Fibroblast of skin of left quadriceps (primary cell): ENCODE measurements at regions not wholly inside any gene's neighbourhood (a gene's known extent, or its start where the extent isn't known, plus 50 kb on each side); places are given as distances from the start of the nearest gene placed in this dataset.

Experiments used
- DNase-seq, 2 experiments: peaks; one replicate each; pipeline ENCODE4 v3.0.0-alpha.2; 2013; ENCODE audit warnings: low read depth in 2 of 2

- no peak for DNase-seq
Observed at GRCh38 chr9:126152622-126153362, 173.8 kb upstream of the MVB12B start.

- DNase-seq: no peak
Observed at GRCh38 chr9:126153382-126153781, 173.2 kb upstream of the MVB12B start.

DNA sequence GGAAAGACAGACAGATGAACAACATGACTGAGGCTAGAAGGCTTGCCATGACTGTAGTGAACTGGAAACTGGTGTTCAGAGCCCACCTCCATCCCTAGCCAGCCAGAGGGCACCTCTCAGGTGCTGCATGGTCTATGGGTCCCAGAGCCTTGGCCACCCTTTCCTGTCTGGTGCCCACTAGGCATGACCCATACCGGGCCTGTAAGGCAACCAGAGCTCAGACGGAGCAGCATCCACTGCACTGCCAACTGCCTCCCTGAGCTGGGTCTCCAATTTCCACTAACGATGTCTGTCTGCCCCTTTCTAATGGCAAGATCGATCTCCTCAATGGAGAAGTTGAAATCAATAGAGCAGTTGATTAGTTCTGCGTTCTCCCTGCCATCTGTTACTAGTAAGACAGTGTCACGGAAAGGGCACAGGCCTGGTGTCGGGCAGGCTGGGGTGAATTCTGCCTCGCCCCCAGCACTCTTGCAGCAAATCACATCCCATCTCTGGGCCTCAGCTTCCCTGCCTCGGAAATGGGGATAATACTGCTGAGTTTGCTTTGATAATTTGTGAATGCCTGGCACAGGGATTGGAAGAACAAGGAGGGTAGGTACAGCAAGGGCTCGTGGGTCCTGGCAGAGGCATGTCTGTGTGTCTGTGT lies 172.3 kb upstream of the MVB12B start:
- no peak for DNase-seq

DNA sequence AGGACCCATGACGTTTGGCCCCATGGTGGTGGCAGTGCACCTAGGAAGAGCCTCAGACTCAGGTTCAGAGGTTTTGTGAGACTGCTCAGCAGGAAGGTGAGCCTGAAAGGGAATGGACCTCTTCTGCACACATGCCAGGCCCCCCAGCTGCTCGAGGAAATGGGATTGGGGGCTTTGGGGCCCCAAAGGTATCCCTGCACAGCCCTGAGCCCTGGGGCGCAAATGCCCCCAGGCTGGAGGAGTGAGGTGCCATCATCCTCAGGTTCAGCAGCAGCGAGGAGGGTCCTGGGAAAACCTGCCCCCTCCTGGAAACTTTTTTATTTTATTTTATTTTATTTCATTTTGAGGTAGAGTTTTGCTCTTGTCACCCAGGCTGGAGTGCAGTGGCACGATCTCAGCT lies 171.8 kb upstream of the MVB12B start:
- DNase-seq: no peak

GRCh38 chr9:126155756-126156664 lies 170.6 kb upstream of the MVB12B start:
- no peak for DNase-seq

DNA sequence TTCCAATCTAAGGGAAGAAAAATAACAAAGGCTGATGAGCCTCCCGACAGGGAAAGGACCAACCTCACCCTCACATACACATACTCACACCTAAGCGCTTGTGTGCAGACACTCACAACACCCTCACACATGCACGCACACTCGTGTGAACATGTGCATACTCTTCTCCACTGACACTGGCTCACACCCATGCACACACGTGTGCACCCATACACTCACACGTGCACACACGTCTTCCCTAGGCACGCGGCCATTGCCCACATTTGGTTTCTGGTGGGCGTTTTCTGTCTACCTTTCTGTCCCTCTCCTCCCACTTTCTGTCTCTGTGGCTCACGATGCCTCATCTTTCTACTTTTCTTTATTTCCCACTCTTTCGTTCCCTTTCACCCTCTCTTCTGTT lies 169.7 kb upstream of the MVB12B start:
- DNase-seq: no peak

DNA sequence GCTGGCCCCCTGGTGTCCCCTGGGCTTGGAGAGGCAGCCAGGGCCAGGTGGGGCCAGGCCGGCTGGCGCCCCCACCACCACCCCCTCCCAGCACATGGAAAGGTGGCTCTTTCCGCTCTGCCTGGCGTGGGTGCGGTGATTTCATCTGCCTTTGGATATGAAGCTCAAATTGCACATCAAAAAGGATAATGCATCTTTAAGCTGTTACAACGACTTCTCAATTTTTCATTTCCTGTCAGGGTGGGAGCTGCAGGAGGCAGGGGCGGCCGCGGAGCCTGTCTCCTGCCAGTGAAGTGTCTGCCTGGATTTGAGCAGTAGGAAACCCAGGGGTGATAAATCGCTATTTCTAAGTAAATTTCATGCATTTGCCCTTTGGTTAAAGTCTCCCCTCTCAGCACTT lies 169.2 kb upstream of the MVB12B start:
- DNase-seq: no peak

DNA sequence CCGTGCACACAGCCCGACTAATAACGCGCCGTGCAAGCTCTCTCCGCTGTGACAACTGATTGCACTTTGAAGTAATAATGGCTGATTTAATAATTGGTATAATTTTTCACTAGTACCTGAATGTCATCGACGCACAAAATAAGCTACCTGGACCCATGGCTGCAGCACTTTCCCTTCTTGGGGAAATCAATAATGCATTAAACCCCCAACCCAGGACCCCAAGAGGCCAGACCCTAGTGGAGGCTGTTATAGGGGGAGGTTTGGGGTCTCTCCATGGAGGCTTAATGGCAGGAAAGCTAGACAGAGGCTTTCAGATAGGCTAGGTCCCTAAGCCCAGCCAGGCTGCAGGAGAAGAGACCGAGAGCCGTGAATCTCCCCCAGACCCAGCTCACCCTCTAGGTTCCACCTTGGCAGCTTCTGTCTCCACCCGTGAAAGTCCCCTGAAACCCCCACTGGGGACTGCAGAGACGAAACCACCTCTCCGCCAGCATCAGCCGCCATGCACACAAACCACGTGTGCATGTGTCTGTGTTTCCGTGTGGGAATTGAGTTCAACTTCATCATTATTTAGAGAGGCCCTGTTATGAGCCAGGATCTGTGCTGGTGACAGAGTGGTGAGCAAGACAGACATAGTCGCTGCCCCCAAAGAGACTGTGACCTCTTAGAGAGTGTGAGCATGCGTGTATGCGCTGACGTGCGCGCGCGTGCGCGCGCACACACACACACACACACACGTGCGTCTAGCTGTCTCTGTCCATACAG lies 168.6 kb upstream of the MVB12B start:
- DNase-seq: no peak

GRCh38 chr9:126158588-126159429 lies 167.8 kb upstream of the MVB12B start:
- no peak for DNase-seq

GRCh38 chr9:126159430-126160060 lies 167.1 kb upstream of the MVB12B start:
- DNase-seq: no peak

- no peak for DNase-seq
Observed at GRCh38 chr9:126160067-126160853, 166.4 kb upstream of the MVB12B start.

- DNase-seq: no peak
Observed at GRCh38 chr9:126160854-126161329, 165.7 kb upstream of the MVB12B start.

DNA sequence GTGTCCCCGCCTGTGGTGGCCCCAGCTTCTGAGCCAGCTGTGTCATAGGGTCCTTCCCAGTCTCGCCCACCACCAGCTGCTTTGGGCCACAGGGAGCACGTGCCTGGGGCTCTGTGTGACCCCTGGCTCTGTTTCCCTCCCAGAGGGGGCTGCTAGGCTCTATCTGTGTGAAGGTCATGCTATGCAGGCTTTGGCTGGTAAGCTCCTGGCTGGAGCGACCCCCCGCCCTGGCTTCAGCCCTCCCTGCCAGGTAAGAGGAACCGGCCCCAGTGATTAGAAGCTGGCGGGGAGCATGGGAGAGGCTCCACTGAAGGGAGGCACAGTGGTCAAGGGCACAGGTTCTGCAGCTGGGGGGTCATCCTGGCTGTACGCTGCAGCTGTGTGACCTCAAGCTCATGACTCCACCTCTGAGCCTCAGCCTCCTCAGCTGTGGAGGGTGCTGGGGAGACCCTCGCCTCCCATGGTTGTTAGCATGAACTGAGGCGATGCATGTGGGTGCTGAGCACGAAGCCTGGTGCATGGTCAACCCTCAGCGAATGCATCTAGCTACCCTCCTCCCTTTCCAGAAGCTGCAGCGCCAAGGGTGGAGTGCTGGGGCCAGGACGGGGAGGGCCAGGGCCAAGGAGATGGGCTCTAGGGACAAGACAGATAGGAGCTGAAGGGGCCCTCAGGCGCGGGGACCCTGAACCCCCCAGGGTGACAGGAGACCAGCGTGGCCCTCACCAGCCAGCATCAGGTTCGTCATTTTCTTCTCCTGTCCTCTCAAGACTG lies 163.8 kb upstream of the MVB12B start:
- DNase-seq: no peak

GRCh38 chr9:126164796-126165525 lies 161.7 kb upstream of the MVB12B start:
- DNase-seq: no peak

- DNase-seq: no peak
Observed at GRCh38 chr9:126165755-126166154, 160.9 kb upstream of the MVB12B start.

DNA sequence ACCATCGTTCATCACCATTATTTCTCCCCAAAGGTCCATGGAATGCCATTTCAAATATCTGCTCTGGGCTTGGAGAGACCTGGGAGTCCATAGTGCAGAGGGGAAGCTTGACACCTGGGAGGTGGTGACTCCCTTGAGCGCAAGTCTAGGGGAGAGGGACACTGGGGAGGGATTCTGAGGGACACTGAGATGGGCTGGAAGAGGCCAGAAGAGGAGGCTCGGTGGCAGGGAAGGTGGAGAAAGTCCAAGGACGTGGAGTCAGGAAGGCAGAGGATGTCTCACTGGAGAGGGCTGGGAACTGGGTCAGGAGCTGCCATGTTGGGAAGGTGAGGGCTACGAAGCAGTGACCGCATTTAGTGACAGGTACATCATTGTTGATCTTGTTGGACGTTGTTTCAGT lies 160.3 kb upstream of the MVB12B start:
- no peak for DNase-seq

DNA sequence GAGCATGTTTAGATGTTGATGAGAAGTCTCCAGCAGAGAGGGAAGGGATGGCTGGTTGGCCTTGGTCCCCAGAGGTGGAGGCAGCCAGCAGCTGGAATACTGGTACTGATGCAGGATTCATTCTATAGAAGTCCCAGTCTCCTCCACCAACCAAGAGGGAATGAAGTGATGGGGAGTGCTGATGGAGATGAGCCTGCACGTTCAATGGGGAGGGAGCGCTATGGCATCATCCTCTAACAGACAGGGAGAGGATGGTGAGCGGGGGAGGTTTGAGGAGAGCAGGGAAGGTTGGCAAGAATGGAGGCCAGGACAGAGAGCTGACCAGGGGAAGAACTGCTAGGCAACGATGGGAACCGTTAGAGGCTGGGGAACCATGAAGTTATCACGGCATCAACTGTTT lies 159.8 kb upstream of the MVB12B start:
- no peak for DNase-seq

DNA sequence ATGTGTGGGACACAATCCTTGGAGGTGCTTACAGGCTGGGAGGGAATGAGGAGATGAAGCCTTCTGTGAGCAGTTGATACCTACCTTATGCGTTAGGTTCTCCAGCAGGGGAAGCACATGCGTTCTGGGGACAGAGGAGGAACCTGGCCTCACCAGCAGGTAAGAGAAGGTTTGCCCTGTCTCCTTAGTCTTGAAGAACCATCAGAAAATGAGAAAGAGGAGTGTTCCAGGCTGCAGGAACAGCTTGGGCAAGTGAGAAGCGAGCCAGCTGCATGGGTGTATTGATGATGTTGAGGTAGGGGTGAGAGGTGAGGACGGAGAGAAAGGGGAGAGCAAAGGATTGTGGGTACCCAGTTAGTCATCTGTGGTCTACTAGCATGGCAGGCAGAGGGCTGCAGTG lies 156.9 kb upstream of the MVB12B start:
- DNase-seq: no peak
